Islet of Langerhans (tissue), 1 donor: ENCODE measurements at regions not wholly inside any gene's neighbourhood (a gene's known extent, or its start where the extent isn't known, plus 50 kb on each side); places are given as distances from the start of the nearest gene placed in this dataset.
A peak's percentile ranks its signal among the peaks of the same experiment; 100 is the strongest.

Source experiments
- FAIRE-seq: peaks from one replicate; lab custom pipeline; 2011; peaks lifted over from hg19 to GRCh38; lab: Jason Lieb, UNC

GRCh38 chr5:6832994-6833393, 119.8 kb downstream of the TENT4A start:
- FAIRE-seq: no peak

GRCh38 chr5:6833406-6833805, 120.2 kb downstream of the TENT4A start:
- FAIRE-seq: no peak

- no peak for FAIRE-seq
Observed at GRCh38 chr5:6837095-6837494, 123.9 kb downstream of the TENT4A start.

GRCh38 chr5:6837519-6838110, 124.4 kb downstream of the TENT4A start:
- FAIRE-seq: no peak

- no peak for FAIRE-seq
Observed at GRCh38 chr5:6838736-6839135, 125.5 kb downstream of the TENT4A start.

GRCh38 chr5:6840136-6840793, 127.0 kb downstream of the TENT4A start:
- no peak for FAIRE-seq

- no peak for FAIRE-seq
Observed at GRCh38 chr5:6843335-6843734, 130.1 kb downstream of the TENT4A start.

GRCh38 chr5:6843821-6844220, 130.6 kb downstream of the TENT4A start:
- FAIRE-seq: no peak

- FAIRE-seq: no peak
Observed at GRCh38 chr5:6845856-6846255, 132.6 kb downstream of the TENT4A start.

- no peak for FAIRE-seq
Observed at GRCh38 chr5:6847870-6848269, 134.6 kb downstream of the TENT4A start.

GRCh38 chr5:6849316-6850105, 136.3 kb downstream of the TENT4A start:
- no peak for FAIRE-seq

- FAIRE-seq: no peak
Observed at GRCh38 chr5:6850106-6850432, 136.8 kb downstream of the TENT4A start.

- no peak for FAIRE-seq
Observed at GRCh38 chr5:6856653-6857052, 143.4 kb downstream of the TENT4A start.

- no peak for FAIRE-seq
Observed at GRCh38 chr5:6858419-6858818, 145.2 kb downstream of the TENT4A start.

GRCh38 chr5:6859023-6859422, 145.8 kb downstream of the TENT4A start:
- FAIRE-seq: no peak

- peak; percentile 84 for FAIRE-seq
Observed at GRCh38 chr5:6859951-6860638, 146.9 kb downstream of the TENT4A start.

GRCh38 chr5:6861036-6861435, 147.8 kb downstream of the TENT4A start:
- no peak for FAIRE-seq

- no peak for FAIRE-seq
Observed at GRCh38 chr5:6861667-6862066, 148.4 kb downstream of the TENT4A start.

GRCh38 chr5:6862306-6862705, 149.1 kb downstream of the TENT4A start:
- no peak for FAIRE-seq

- FAIRE-seq: no peak
Observed at GRCh38 chr5:6867712-6868111, 154.5 kb downstream of the TENT4A start.

- no peak for FAIRE-seq
Observed at GRCh38 chr5:6868171-6868570, 154.9 kb downstream of the TENT4A start.

- FAIRE-seq: no peak
Observed at GRCh38 chr5:6868575-6869215, 155.5 kb downstream of the TENT4A start.

GRCh38 chr5:6869677-6870076, 156.4 kb downstream of the TENT4A start:
- FAIRE-seq: no peak
